CD4-positive, alpha-beta memory T cell (primary cell): ENCODE measurements at regions not wholly inside any gene's neighbourhood (a gene's known extent, or its start where the extent isn't known, plus 50 kb on each side); places are given as distances from the start of the nearest gene placed in this dataset.

Experiments used
- CTCF ChIA-PET: fragments of 350-600 bp; sonication (Branson Sonifier 250); formaldehyde crosslinking; loops from one replicate; lab custom pipeline; 2021; ENCODE audit warnings: inconsistent platforms; ENCODE audit not compliant: partially characterized antibody; lab: Charles Lee
- POLR2A ChIA-PET: fragments of 350-600 bp; sonication (Branson Sonifier 250); formaldehyde crosslinking; loops from one replicate; lab custom pipeline; 2021; ENCODE audit not compliant: partially characterized antibody; lab: Charles Lee
- DNase-seq, 5 donors: peaks; one replicate each; pipeline versions ENCODE4 v3.0.0 to v3.0.0-alpha.2; 2020 to 2022; ENCODE audit warnings: mixed read lengths in 1 of 5
- H3K27ac ChIP-seq: one replicate; pipeline ENCODE4 v1.7.0; 2013; ENCODE audit warnings: low read depth, low read length
- H3K27me3 ChIP-seq: 2 replicates; pipeline ENCODE4 v1.7.0; 2013; ENCODE audit warnings: mild to moderate bottlenecking, low read length, moderate library complexity; ENCODE audit not compliant: insufficient read depth
- H3K36me3 ChIP-seq: 2 replicates; pipeline ENCODE4 v1.7.0; 2013; ENCODE audit warnings: mild to moderate bottlenecking, low read length, moderate library complexity; ENCODE audit not compliant: insufficient read depth
- H3K4me1 ChIP-seq: 2 replicates; pipeline ENCODE4 v1.7.0; 2013; ENCODE audit warnings: mild to moderate bottlenecking, low read length, moderate library complexity; ENCODE audit not compliant: insufficient read depth
- H3K4me3 ChIP-seq, 2 donors: one replicate each; pipeline ENCODE4 v1.7.0; 2013; ENCODE audit warnings: low read length in 2 of 2, mild to moderate bottlenecking in 1 of 2
- H3K9me3 ChIP-seq, 2 donors: one replicate each; pipeline ENCODE4 v1.7.0; 2013; ENCODE audit warnings: low read length in 2 of 2, control low read depth in 1 of 2; ENCODE audit not compliant: control insufficient read depth in 1 of 2
- H3K27ac Mint-ChIP-seq, 7 donors: one replicate each; pipeline ENCODE4 v1.8.0; 2020 to 2021; ENCODE audit warnings: mixed read lengths in 7 of 7, mild to moderate bottlenecking in 6 of 7, inconsistent platforms in 3 of 7, moderate library complexity in 3 of 7
- H3K27me3 Mint-ChIP-seq, 2 donors: one replicate each; pipeline ENCODE4 v1.8.0; 2020 to 2021; ENCODE audit warnings: mixed read lengths in 2 of 2
- H3K36me3 Mint-ChIP-seq, 2 donors: one replicate each; pipeline ENCODE4 v1.8.0; 2020 to 2021; ENCODE audit warnings: mixed read lengths in 2 of 2, inconsistent platforms in 1 of 2, mild to moderate bottlenecking in 1 of 2
- H3K4me1 Mint-ChIP-seq, 4 donors: one replicate each; pipeline ENCODE4 v1.8.0; 2020 to 2021; ENCODE audit warnings: mixed read lengths in 4 of 4, mild to moderate bottlenecking in 1 of 4
- H3K4me3 Mint-ChIP-seq, 8 donors: one replicate each; pipeline ENCODE4 v1.8.0; 2020 to 2021; ENCODE audit warnings: mixed read lengths in 8 of 8, mild to moderate bottlenecking in 7 of 8, moderate library complexity in 6 of 8, inconsistent platforms in 3 of 8
- H3K9me3 Mint-ChIP-seq, 8 donors: one replicate each; pipeline ENCODE4 v1.8.0; 2020 to 2021; ENCODE audit warnings: mixed read lengths in 8 of 8, mild to moderate bottlenecking in 5 of 8, inconsistent platforms in 3 of 8, moderate library complexity in 1 of 8
- intact Hi-C: fragments of 100-400 bp; cut with micrococcal nuclease; formaldehyde crosslinking; loops from one replicate; pipeline ENCODE4 v1.15.1; 2023

DNA sequence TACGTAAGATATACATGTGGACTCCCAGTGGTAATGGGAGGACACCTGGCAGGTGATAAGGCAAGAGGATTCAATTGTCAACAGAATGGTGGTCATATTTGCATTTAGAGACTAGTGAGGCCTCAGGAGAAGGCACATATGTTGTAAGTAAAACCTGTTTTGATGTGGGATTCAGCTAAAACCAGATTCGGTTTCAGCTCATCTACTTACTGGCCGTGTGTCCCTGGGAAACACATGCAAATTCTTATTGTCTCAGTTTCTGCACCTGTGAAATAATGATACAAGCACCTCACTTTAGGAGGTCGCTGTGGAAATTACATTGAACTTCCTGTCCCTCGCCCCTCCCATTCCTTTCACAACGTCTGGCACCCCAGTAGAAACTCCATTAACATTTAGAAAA is 78.9 kb upstream of the FIBIN start:
- no peaks in the 10 kb centered on the region for H3K27me3 ChIP-seq
- H3K27ac Mint-ChIP-seq: no peak overlapping the region
- no peaks in the 10 kb centered on the region for H3K27me3 Mint-ChIP-seq
- H3K4me3 ChIP-seq: no peak overlapping the region
- no peak overlapping the region for H3K27ac ChIP-seq
- H3K36me3 ChIP-seq: no peaks in the 10 kb centered on the region
- no peaks in the 10 kb centered on the region for H3K9me3 ChIP-seq
- H3K9me3 Mint-ChIP-seq: peaks cover 0 to 13% (median 5%) of the 10 kb centered on the region in 8 donors
- no peaks in the 10 kb centered on the region for H3K36me3 Mint-ChIP-seq
- intact Hi-C loops: no loop called here
- ChIA-PET CTCF (no interaction called here), POLR2A (no interaction called here)
- H3K4me1 Mint-ChIP-seq: no peaks in the 10 kb centered on the region
- H3K4me1 ChIP-seq: no peaks in the 10 kb centered on the region
- DNase-seq: no peak
- H3K4me3 Mint-ChIP-seq: no peak overlapping the region

DNA sequence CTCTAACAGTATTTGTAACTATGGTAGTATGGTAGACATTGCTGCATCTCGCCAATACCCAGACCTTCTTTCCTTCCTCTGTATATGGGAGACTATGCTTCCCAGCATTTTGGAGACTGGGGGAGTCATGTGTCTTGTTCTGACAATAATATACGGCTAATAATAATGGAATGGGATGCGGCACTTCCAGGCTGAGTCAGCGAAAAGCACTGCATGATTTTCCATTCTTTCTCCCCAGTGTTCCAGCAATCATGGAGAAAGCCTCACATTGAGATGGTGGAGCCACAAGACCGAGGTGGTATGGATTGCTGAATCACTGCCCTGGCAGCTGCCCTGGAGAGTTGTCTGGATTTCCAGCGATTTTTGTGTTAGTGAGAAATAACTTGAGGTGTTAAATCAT is 77.1 kb upstream of the FIBIN start:
- H3K36me3 Mint-ChIP-seq: no peaks in the 10 kb centered on the region
- H3K4me3 Mint-ChIP-seq: no peak overlapping the region
- intact Hi-C loops: no loop called here

DNA sequence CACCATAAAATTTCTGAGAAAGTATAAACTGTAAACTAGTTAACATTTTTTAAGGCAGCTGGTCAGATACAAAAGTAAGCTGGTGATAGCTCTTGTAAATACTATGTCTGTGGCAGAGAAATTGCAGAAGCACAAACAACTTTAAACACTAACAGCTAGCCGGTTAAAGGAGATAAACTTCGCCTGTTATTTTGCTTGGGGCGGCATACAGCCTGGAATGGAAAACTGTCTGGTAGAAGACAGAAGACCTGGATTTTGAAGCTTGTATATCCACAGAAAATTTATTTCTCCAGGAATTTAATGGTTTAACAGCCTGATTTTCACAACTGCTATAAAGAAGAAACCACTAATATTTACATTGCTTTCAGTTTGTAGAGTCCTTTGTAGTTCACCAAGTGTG is 65.3 kb upstream of the FIBIN start:
- intact Hi-C loops: no loop called here
- Mint-ChIP-seq H3K4me3 (no peak overlapping the region), H3K27me3 (no peaks in the 10 kb centered on the region), H3K4me1 (no peaks in the 10 kb centered on the region), H3K36me3 (no peaks in the 10 kb centered on the region), H3K9me3 (peaks cover 1 to 14% (median 8%) of the 10 kb centered on the region in 8 donors), H3K27ac (no peak overlapping the region)
- no peak for DNase-seq
- no peak overlapping the region for H3K27ac ChIP-seq
- H3K27me3 ChIP-seq: no peaks in the 10 kb centered on the region
- H3K36me3 ChIP-seq: no peaks in the 10 kb centered on the region
- no peaks in the 10 kb centered on the region for H3K9me3 ChIP-seq
- no peaks in the 10 kb centered on the region for H3K4me1 ChIP-seq
- POLR2A ChIA-PET: no interaction called here
- CTCF ChIA-PET: no interaction called here
- H3K4me3 ChIP-seq: no peak overlapping the region

More for the DNA sequence above, 77.1 kb upstream of the FIBIN start:
- Histone ChIP-seq H3K4me3 (no peak overlapping the region), H3K27me3 (no peaks in the 10 kb centered on the region), H3K27ac (no peak overlapping the region), H3K4me1 (no peaks in the 10 kb centered on the region), H3K36me3 (no peaks in the 10 kb centered on the region), H3K9me3 (no peaks in the 10 kb centered on the region)
- H3K27ac Mint-ChIP-seq: no peak overlapping the region
- CTCF ChIA-PET: no interaction called here
- H3K4me1 Mint-ChIP-seq: no peaks in the 10 kb centered on the region
- peaks cover 0 to 13% (median 4%) of the 10 kb centered on the region in 8 donors for H3K9me3 Mint-ChIP-seq
- DNase-seq: no peak
- POLR2A ChIA-PET: no interaction called here
- H3K27me3 Mint-ChIP-seq: no peaks in the 10 kb centered on the region

DNA sequence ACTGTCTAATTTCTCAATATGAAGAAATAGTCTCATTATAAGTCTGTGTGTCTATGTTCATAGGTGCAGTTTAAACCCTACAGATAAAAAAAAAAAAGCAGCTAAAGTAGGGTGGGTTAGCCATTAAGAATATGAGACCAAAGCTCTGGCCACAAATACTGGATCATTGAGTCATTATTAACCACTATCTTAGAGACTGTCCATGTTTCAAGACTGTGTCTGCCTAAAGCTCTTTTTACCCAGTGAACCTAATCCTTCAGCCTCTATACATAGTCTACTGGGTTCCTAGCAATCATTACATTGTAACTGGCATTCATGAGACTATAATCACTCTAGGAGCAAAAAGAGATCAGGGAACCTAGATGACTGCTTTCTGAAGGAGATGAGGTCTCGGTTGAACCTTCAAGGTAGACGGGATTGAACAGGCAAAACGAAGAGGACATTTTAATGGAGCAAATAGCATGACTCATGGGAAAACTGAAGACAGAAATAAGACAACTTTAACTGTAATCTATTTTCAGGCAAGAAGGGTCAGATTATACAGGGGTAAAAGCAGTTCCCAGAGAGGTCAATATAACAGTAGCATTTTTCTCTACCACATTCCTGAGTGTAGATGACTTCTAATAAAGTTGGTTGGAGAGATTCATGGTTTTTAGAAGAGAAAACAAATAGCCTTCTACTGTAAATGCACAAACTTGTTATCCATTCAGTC is 64.0 kb upstream of the FIBIN start:
- H3K36me3 ChIP-seq: no peaks in the 10 kb centered on the region
- POLR2A ChIA-PET: no interaction called here
- H3K27me3 Mint-ChIP-seq: no peaks in the 10 kb centered on the region
- no peak overlapping the region for H3K27ac Mint-ChIP-seq
- H3K36me3 Mint-ChIP-seq: no peaks in the 10 kb centered on the region
- no peak overlapping the region for H3K27ac ChIP-seq
- CTCF ChIA-PET: no interaction called here
- no peak overlapping the region for H3K4me3 ChIP-seq
- peaks cover 0 to 14% (median 8%) of the 10 kb centered on the region in 8 donors for H3K9me3 Mint-ChIP-seq
- no peak overlapping the region for H3K4me3 Mint-ChIP-seq
- no peaks in the 10 kb centered on the region for H3K27me3 ChIP-seq
- H3K9me3 ChIP-seq: no peaks in the 10 kb centered on the region
- no peaks in the 10 kb centered on the region for H3K4me1 Mint-ChIP-seq
- no peaks in the 10 kb centered on the region for H3K4me1 ChIP-seq
- no peak for DNase-seq
- intact Hi-C loops: no loop called here

DNA sequence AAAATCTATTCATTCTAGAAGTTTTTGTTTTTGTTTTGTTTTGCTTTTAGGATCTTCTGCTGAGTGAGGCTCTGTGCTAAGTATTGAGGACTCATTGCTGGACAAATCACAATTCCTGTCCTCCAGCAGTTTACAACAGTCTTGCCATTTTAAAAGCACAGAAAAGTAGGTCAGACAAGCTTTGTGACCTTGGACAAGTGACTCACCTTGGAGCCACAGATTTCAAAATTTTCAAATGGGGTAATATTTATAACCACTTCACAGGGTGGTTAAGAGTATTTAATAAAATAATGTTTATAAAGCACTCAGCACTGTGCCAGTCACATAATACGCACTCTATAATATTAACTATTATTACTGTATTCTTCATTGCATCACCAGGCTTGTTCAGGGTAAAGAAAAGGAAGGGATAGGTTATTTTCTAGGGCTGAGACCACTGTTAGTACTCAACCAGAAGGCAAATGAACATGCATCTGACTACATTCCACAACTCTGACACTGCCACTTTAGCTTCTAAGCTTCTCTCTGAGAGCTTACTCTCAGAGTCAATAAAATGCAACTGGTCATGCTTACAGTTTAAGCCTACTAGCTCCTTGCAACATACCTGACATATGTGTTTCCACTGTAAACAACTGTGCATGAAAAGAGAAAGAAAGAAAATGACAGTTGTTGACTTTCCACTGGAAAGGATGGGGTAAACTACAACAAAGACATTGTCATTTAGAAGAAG is 63.2 kb upstream of the FIBIN start:
- ChIA-PET CTCF (no interaction called here), POLR2A (no interaction called here)
- Mint-ChIP-seq H3K4me1 (no peaks in the 10 kb centered on the region), H3K4me3 (no peak overlapping the region), H3K9me3 (peaks cover 1 to 15% (median 7%) of the 10 kb centered on the region in 8 donors), H3K27ac (no peak overlapping the region), H3K27me3 (no peaks in the 10 kb centered on the region), H3K36me3 (no peaks in the 10 kb centered on the region)
- intact Hi-C loops: no loop called here
- no peak for DNase-seq
- Histone ChIP-seq H3K27me3 (no peaks in the 10 kb centered on the region), H3K4me3 (no peak overlapping the region), H3K9me3 (no peaks in the 10 kb centered on the region), H3K4me1 (no peaks in the 10 kb centered on the region), H3K36me3 (no peaks in the 10 kb centered on the region), H3K27ac (no peak overlapping the region)

DNA sequence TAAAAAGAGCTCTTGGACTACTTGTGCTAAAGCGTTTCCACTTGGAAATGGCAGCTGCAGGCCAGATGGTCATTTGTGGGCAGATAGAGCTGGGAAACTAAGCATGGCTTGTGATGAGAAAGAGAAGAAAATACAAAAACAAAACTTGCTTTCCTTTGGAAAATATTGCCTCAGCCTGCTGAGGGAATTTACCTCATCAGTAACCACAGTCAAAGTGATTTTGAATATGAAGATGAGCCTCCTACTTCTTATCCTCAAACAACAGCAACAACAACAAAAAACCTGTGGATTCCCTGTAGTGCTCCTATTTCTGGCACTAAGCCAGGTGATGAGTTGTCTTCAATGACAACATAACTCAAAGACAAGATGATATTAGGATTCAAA is 62.7 kb upstream of the FIBIN start:
- H3K4me1 ChIP-seq: no peaks in the 10 kb centered on the region
- no peaks in the 10 kb centered on the region for H3K27me3 ChIP-seq
- Mint-ChIP-seq H3K36me3 (no peaks in the 10 kb centered on the region), H3K27me3 (no peaks in the 10 kb centered on the region), H3K4me3 (no peak overlapping the region), H3K9me3 (peaks cover 3 to 15% (median 7%) of the 10 kb centered on the region in 8 donors), H3K27ac (no peak overlapping the region), H3K4me1 (no peaks in the 10 kb centered on the region)
- no peak for DNase-seq
- no peaks in the 10 kb centered on the region for H3K36me3 ChIP-seq
- POLR2A ChIA-PET: no interaction called here
- no peak overlapping the region for H3K4me3 ChIP-seq
- no peak overlapping the region for H3K27ac ChIP-seq
- H3K9me3 ChIP-seq: no peaks in the 10 kb centered on the region
- intact Hi-C loops: no loop called here
- CTCF ChIA-PET: no interaction called here

DNA sequence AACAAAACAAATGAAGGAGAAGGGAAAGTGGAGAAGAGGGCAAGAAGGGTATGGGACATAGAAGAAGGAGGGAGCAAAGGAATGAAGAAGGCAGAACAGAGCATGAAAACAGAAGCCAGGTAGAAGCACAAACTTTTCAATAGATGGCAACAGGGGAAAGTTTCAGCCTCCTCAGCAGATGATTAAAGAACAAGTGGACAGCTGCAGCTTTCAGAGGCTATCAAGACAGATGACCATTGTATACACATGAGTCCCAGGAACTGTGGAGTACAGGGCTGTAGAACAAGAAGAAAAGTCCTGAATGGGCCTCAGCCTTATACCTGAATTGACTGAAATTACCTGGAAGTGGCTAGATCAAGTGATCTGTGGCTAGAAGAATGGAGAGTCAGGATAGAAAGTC is 62.0 kb upstream of the FIBIN start:
- DNase-seq: no peak
- H3K9me3 Mint-ChIP-seq: peaks cover 3 to 15% (median 7%) of the 10 kb centered on the region in 8 donors
- no peak overlapping the region for H3K27ac Mint-ChIP-seq
- Histone ChIP-seq H3K4me3 (no peak overlapping the region), H3K9me3 (no peaks in the 10 kb centered on the region), H3K36me3 (no peaks in the 10 kb centered on the region), H3K27ac (no peak overlapping the region), H3K27me3 (no peaks in the 10 kb centered on the region), H3K4me1 (no peaks in the 10 kb centered on the region)
- no peaks in the 10 kb centered on the region for H3K27me3 Mint-ChIP-seq
- CTCF ChIA-PET: no interaction called here
- H3K4me3 Mint-ChIP-seq: no peak overlapping the region
- H3K4me1 Mint-ChIP-seq: no peaks in the 10 kb centered on the region
- H3K36me3 Mint-ChIP-seq: no peaks in the 10 kb centered on the region
- intact Hi-C loops: no loop called here
- POLR2A ChIA-PET: no interaction called here
